ENCODE measurements at regions not wholly inside any gene's neighbourhood (a gene's known extent, or its start where the extent isn't known, plus 50 kb on each side); places are given as distances from the start of the nearest gene placed in this dataset.

DNA sequence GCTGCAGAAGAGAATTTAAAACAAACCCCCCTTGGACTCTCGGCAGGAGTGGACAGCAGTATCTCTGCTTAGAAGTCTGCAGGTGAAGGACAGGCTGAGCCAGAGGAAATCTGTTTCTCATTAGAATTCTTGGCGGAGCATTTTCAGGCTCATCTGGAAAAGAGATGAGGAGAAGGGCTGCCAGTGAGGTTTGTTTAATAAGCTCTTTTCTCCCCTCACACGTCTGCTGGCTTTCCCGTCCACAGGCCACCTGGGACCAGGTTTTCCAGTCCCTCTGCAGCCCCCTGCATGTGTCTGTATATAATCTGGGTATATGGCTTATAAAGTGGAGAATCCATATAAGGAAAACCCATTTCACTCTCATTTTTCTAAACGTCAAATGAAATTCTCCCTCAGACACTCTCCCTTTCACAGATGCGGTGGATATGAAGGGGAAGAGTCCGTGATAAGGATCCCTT, 155.4 kb upstream of the TPM1 start:
- TF ChIP-seq POLR2AphosphoS5 (IDR thresholded peaks at IDR 0.05) (no peak), EP300 (conservative IDR thresholded peaks at IDR 0.05; ENCODE audit: poor library complexity, severe bottlenecking) (no peak), SMC3 (conservative IDR thresholded peaks at IDR 0.05; ENCODE audit: poor library complexity) (no peak), RAD21 (conservative IDR thresholded peaks at IDR 0.05) (no peak), TAF1 (IDR thresholded peaks at IDR 0.05; ENCODE audit: low read depth) (no peak), EZH2 (IDR thresholded peaks at IDR 0.05; ENCODE audit: borderline replicate concordance, insufficient read depth, low read length, poor library complexity, severe bottlenecking) (no peak), MXI1 (conservative IDR thresholded peaks at IDR 0.05; ENCODE audit: poor library complexity, severe bottlenecking) (no peak)
- TF ChIP-seq, protein P1, sequence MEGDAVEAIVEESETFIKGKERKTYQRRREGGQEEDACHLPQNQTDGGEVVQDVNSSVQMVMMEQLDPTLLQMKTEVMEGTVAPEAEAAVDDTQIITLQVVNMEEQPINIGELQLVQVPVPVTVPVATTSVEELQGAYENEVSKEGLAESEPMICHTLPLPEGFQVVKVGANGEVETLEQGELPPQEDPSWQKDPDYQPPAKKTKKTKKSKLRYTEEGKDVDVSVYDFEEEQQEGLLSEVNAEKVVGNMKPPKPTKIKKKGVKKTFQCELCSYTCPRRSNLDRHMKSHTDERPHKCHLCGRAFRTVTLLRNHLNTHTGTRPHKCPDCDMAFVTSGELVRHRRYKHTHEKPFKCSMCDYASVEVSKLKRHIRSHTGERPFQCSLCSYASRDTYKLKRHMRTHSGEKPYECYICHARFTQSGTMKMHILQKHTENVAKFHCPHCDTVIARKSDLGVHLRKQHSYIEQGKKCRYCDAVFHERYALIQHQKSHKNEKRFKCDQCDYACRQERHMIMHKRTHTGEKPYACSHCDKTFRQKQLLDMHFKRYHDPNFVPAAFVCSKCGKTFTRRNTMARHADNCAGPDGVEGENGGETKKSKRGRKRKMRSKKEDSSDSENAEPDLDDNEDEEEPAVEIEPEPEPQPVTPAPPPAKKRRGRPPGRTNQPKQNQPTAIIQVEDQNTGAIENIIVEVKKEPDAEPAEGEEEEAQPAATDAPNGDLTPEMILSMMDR (IDR thresholded peaks at IDR 0.05; ENCODE audit: poor library complexity, severe bottlenecking), result no peak
- TF ChIP-seq, protein P2, sequence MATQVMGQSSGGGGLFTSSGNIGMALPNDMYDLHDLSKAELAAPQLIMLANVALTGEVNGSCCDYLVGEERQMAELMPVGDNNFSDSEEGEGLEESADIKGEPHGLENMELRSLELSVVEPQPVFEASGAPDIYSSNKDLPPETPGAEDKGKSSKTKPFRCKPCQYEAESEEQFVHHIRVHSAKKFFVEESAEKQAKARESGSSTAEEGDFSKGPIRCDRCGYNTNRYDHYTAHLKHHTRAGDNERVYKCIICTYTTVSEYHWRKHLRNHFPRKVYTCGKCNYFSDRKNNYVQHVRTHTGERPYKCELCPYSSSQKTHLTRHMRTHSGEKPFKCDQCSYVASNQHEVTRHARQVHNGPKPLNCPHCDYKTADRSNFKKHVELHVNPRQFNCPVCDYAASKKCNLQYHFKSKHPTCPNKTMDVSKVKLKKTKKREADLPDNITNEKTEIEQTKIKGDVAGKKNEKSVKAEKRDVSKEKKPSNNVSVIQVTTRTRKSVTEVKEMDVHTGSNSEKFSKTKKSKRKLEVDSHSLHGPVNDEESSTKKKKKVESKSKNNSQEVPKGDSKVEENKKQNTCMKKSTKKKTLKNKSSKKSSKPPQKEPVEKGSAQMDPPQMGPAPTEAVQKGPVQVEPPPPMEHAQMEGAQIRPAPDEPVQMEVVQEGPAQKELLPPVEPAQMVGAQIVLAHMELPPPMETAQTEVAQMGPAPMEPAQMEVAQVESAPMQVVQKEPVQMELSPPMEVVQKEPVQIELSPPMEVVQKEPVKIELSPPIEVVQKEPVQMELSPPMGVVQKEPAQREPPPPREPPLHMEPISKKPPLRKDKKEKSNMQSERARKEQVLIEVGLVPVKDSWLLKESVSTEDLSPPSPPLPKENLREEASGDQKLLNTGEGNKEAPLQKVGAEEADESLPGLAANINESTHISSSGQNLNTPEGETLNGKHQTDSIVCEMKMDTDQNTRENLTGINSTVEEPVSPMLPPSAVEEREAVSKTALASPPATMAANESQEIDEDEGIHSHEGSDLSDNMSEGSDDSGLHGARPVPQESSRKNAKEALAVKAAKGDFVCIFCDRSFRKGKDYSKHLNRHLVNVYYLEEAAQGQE (IDR thresholded peaks at IDR 0.05; ENCODE audit: borderline replicate concordance), result peak; percentile 84
